IPS-NIHi11 (cell line): ENCODE measurements at regions not wholly inside any gene's neighbourhood (a gene's known extent, or its start where the extent isn't known, plus 50 kb on each side); places are given as distances from the start of the nearest gene placed in this dataset.

Experiments used
- DNase-seq: peaks from one replicate; pipeline ENCODE4 v3.0.0; 2012; ENCODE audit warnings: mixed read lengths, low spot score

DNA sequence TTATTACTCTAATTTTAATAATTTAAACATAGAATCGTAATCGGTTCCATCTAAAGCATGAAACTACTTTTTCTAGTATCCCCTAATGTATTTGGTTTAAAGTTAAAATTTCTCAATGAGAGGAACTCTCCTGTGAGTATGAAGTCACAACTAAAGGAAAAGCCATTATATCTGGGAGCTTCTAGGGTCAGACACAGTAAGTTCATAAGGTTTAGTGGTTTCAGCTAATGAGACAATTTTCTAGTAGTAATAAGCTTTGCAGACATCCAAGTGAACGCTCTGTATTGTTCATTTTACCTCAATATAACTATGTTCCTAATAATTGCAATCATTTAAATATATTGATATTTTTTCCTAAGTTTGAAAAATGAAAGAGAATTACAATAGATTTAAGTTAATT lies 364.4 kb upstream of the CDH9 start:
- no peak for DNase-seq

DNA sequence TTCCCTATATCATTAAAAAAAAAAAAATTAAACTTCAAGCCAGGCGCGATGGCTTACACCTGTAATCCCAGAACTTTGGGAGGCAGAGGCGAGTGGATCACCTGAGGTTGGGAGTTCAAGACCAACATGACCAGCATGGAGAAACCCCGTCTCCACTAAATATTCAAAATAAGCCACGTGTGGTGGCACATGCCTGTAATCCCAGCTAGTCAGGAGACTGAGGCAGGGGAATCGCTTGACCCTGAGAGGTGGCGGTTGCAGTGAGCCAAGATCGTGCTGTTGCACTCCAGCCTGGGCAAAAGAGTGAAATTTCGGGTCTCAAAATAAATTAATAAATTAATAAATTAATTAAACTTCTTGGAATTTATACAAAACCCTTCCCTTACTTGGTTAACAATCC lies 358.6 kb upstream of the CDH9 start:
- no peak for DNase-seq

DNA sequence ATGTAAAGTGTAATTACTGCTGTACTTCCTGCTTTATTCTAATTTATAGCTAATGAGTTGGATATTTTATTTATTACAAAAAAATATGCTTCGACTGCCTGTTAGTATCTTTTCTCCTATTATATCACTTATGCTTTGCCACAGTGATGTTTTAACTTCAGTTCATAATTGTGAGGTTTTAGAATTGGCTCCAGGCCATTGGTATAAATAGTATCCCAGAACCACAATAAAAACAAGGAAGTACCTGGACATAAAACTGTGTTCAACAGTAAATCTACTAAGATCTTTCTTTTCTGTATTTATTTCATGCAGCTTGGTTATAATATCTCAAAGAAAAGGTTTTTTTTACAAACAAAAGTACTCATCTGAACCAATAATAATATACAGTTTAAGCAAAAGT lies 354.3 kb upstream of the CDH9 start:
- no peak for DNase-seq

DNA sequence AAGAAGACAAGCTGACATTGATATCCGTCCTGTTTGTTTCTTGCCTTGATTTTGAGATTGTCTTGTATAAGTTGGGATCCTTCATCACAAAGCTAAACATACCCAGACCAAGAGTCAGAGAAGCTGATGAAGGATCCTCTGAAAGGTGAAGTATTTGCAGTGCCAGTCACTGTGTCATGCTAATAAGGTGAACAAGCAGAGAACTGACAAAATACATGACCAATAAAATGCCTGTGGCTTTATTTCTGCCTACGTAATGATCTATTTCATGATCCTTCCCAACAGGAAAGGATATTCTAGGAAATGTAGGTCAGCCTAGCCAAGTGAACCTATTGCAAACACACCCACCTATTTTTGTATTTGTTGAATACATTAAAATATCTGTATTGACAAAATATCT lies 351.3 kb upstream of the CDH9 start:
- no peak for DNase-seq

- no peak for DNase-seq
These were observed 350.4 kb upstream of the CDH9 start for GRCh38 chr5:27388755-27389154.

DNA sequence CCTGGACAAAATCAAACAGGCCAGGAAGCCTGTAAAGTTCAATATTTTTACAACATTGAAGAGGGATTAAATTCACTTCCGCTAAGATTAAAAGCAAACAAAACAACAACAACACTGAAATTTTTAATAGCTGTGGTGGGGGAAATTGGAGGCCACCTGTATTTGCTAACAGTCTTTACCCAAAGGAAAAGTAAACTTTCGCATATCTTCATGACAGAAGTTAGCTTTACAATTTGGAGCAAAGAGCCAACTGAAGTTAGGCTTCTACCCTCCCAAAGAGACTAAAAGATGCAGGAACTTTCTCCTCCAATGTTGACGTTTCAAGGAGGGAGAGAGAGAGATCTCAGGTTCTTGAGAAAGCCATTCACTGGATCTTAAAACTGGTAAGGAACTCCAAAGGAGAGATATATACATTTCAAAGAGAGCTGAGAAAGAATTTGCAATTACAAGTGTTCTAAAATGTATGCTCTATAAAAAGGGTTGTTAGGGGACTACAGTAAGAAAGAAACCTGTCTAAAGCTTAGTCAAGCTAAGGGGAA lies 349.2 kb upstream of the CDH9 start:
- DNase-seq, result no peak

- DNase-seq, result no peak
These were observed 343.3 kb upstream of the CDH9 start for GRCh38 chr5:27381686-27382085.

DNA sequence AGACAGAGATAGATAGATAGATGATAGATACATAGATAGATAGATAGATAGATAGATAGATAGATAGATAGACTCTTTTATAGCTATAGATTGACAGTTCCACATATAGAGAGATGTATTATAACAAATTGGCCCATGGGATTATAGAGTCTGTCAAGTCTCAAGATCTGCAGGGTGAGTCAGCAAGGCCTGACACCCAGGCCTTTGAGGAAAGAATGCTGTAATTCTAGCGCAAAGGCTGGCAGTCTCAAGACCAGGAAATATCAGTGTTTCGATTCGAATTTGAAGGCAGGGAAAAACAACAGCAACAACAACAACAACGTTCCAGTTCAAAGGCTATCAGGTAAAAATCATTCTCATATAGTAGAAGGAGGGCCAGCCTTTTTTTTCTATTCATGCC lies 339.2 kb upstream of the CDH9 start:
- DNase-seq, result no peak

DNA sequence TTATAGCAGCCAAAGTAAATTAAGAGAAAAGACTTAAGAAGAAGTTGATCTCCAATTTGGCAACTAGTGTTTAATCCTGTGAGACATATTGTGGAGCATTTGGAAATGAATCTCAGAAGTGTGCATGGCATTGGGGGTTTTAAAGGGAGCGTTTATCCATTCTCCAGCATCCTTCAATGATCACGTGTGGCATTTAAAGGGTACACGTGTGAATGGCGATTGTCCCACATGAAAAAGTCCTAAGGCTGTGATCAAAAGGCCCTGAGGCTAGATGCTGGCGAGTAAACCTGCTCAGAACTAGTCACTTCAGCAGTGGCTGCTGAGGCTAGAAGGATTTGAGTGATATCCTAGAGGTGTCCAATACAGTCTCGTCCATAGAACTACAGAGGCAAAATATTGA lies 315.6 kb upstream of the CDH9 start:
- DNase-seq, result no peak

DNA sequence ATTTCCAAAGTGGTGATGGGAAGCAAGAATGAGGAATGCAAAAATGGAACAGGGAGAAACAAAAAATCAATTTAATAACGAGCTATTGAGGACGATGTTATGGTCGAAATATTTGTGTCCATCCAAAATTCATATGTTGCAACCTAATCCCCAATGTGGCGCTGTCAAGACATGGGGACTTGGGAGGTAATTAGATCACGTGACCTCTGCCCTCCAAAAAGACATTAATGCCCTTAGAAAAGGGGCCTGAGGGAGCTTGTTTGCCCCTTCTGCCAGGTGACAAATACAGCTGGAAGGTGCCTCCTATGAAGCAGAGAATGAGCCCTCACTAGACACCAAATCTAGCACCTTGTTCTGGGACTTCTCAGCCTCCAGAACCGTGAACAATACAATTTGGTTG lies 315.2 kb upstream of the CDH9 start:
- DNase-seq, result no peak

GRCh38 chr5:27341342-27341741 lies 303.0 kb upstream of the CDH9 start:
- DNase-seq, result no peak

DNA sequence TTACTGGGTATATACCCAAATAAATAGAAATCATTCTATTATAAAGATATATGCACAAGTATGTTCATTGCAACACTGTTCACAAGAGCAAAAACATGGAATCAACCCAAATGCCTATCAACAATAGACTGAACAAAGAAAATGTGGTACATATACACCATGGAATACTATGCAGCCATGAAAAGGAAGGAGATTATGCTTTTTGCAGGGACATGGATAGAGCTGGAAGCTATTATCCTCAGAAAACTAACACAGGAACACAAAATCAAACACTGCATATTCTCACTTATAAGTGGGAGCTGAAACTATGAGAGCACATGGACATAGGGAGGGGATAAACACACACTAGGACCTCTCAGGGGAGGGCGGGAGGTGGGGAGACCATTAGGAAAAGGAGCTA lies 298.4 kb upstream of the CDH9 start:
- no peak for DNase-seq

GRCh38 chr5:27328480-27328879 lies 290.1 kb upstream of the CDH9 start:
- no peak for DNase-seq

DNA sequence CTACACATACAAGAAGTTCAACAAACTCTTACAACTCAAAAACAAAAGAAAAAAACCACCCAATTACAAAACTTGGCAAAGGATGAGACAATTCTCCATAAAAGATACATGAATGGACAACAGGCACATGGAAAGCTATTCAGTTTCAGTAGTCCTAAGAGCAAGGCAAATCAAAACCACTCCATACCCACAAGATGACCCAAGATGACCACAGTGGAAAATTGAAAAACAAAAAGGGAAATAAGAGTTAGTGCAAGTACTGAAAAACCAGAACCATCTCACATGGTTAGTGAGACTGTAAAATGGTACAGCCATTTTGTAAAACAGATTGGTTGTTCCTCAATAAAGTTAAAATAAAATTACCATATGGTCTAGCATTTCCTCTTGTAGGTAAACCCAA lies 287.1 kb upstream of the CDH9 start:
- no peak for DNase-seq

DNA sequence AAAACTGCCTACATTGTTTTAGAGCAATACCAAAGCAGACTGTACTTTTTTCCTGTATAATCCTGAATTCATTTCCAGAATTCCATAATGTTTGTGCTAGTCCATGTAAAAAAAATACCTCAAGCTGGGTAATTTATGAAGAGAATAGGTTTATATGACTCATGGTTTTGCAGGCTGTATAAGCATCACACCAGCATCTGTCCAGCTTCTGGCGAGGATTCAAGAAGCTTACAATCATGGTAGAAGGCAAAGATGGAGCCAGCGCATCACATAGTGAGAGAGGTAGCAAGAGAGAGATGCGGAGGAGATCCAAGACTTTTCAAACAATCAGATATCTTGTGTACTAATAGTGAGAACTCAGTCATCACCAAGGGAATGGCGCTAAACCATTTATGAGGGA lies 280.3 kb upstream of the CDH9 start:
- no peak for DNase-seq

DNA sequence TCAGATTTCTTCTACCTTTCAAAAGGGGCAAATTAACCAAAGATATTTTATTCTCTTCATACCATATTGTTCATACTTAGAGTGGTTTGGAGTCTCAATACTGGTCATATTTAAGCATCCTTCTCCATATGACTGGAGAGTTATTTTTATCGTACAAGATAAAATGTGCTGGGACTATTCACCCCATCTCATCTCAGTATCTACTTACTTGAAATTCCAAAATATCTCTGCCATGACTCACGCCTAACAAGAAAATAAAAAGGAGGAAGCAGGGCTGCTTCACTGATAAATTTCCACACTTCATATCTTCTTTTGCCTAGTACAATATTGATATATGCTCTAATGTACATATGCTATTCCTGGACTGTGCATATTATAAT lies 277.9 kb upstream of the CDH9 start:
- DNase-seq, result no peak

GRCh38 chr5:27315363-27316270 lies 277.2 kb upstream of the CDH9 start:
- DNase-seq, result peak; percentile 20

DNA sequence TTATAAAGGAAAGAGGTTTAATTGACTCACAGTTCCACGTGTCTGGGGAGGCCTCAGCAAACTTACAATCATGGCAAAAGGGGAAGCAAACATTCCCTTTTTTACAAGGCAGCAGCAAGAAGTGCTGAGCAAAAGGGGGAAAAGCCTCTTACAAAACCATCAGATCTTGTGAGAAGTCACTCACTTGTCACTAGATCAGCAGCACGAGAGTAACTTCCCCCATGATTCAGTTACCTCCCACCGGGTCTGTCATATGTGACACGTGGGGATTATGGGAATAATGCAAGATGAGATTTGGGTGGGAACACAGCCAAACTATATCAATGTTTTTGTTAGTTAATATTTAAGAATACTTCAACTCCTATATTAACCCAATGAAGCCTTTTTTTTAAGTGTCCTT lies 275.2 kb upstream of the CDH9 start:
- no peak for DNase-seq

- peak; percentile 19 for DNase-seq
These were observed 274.0 kb upstream of the CDH9 start for GRCh38 chr5:27312291-27312893.

- peak; percentile 13 for DNase-seq
These were observed 273.2 kb upstream of the CDH9 start for GRCh38 chr5:27311544-27311943.

DNA sequence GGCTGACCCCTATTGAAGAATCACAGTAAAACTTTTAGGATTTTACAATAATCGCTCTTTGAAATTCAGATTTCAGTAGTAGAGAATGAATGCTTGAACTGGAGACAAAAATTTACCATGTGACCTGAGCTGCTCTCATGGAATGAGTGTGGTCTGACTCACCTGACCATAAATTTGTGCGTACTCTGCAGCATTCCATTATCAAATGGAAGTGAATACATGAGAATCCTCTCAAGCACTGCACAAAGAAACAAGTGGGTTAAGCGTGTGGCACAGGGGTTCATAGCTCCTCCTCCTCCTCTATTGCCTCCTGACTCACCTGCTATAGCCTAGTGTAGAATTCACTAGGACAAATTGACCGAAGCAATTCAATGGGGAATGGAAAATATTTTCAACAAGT lies 269.8 kb upstream of the CDH9 start:
- DNase-seq, result no peak

DNA sequence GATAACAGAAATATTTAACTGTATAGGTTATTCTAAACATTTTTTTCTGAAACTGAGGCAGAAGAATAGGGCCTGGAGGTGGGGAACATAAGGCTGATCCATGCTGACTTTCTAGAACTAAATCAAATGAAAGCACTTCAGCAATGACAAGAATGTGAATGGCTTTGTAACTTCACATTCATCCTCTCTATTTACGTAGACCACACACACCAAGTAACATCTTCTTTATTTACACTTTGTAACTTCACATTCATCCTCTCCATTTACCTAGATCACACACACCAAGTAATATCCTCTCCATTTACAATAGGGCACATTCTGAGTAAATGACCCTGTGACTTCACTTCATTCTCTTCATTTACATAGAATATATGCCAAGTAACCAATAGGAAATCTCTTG lies 251.8 kb upstream of the CDH9 start:
- DNase-seq, result no peak

- no peak for DNase-seq
These were observed 237.7 kb upstream of the CDH9 start for GRCh38 chr5:27276119-27276518.

- no peak for DNase-seq
These were observed 237.0 kb upstream of the CDH9 start for GRCh38 chr5:27275345-27275744.
